OCI-LY1 (cell line): ENCODE measurements at regions not wholly inside any gene's neighbourhood (a gene's known extent, or its start where the extent isn't known, plus 50 kb on each side); places are given as distances from the start of the nearest gene placed in this dataset.

ENCODE experiments used
- H2AFZ ChIP-seq: fragments of 200-600 bp; sonication (generic), shearing (Covaris generic); 2 replicates; pipeline ENCODE4 v1.6.0; 2014; ENCODE audit warnings: antibody characterized with exemption, mild to moderate bottlenecking, low read length
- H3F3A ChIP-seq: fragments of 200-600 bp; sonication (generic), shearing (Covaris generic); 2 replicates; pipeline ENCODE4 v1.6.0; 2014; ENCODE audit warnings: mild to moderate bottlenecking, antibody characterized with exemption, low read length, moderate library complexity; ENCODE audit not compliant: insufficient read depth
- H3K27ac ChIP-seq: fragments of 200-600 bp; sonication (generic); 2 replicates; pipeline ENCODE4 v1.5.1; 2014; ENCODE audit warnings: low read length, mixed run types, mild to moderate bottlenecking, low read depth; ENCODE audit not compliant: poor library complexity, severe bottlenecking
- H3K27me3 ChIP-seq: fragments of 200-600 bp; sonication (generic); 2 replicates; pipeline ENCODE4 v1.6.0; 2014; ENCODE audit warnings: antibody characterized with exemption, mild to moderate bottlenecking, low read length, moderate library complexity; ENCODE audit not compliant: insufficient read depth
- H3K36me3 ChIP-seq: fragments of 200-600 bp; sonication (generic); 2 replicates; pipeline ENCODE4 v1.6.1; 2014; ENCODE audit warnings: mild to moderate bottlenecking, antibody characterized with exemption, low read length, moderate library complexity, mixed read lengths; ENCODE audit not compliant: insufficient read depth
- H3K4me1 ChIP-seq: fragments of 200-600 bp; sonication (generic); 2 replicates; pipeline ENCODE4 v1.5.1; 2014; ENCODE audit warnings: mild to moderate bottlenecking, low read length, moderate library complexity; ENCODE audit not compliant: insufficient read depth, severe bottlenecking
- H3K4me2 ChIP-seq: fragments of 200-600 bp; sonication (generic), shearing (Covaris generic); 2 replicates; pipeline ENCODE4 v1.6.1; 2014; ENCODE audit warnings: low read length
- H3K4me3 ChIP-seq: fragments of 200-600 bp; sonication (generic); 2 replicates; pipeline ENCODE4 v1.5.1; 2014; ENCODE audit warnings: low read length, low read depth, mild to moderate bottlenecking, mixed read lengths; ENCODE audit not compliant: poor library complexity, severe bottlenecking
- H3K79me2 ChIP-seq: fragments of 200-600 bp; shearing (Covaris generic); 2 replicates; pipeline ENCODE4 v1.6.1; 2016; ENCODE audit warnings: mixed run types, low read length, mixed read lengths; ENCODE audit not compliant: insufficient read depth
- H3K9ac ChIP-seq: fragments of 200-600 bp; sonication (generic), shearing (Covaris generic); 2 replicates; pipeline ENCODE4 v1.6.1; 2014; ENCODE audit warnings: mild to moderate bottlenecking, low read length, mixed read lengths
- H3K9me2 ChIP-seq: fragments of 200-600 bp; sonication (generic), shearing (Covaris generic); 2 replicates; pipeline ENCODE4 v1.6.1; 2014; ENCODE audit warnings: low read depth, mild to moderate bottlenecking, low read length, mixed read lengths
- H3K9me3 ChIP-seq: fragments of 200-600 bp; shearing (Covaris generic); 2 replicates; pipeline ENCODE4 v1.6.1; 2014; ENCODE audit warnings: low read length, mixed read lengths
- H4K20me1 ChIP-seq: fragments of 200-600 bp; sonication (generic), shearing (Covaris generic); 2 replicates; pipeline ENCODE4 v1.6.0; 2016; ENCODE audit warnings: mild to moderate bottlenecking, low read length; ENCODE audit not compliant: insufficient read depth
- CTCF ChIP-seq: fragments of 200-600 bp; sonication (generic), shearing (Covaris generic); IDR thresholded peaks from 2 replicates; pipeline ENCODE4 v1.5.1; 2017; ENCODE audit warnings: mild to moderate bottlenecking, antibody characterized with exemption, low read length, moderate library complexity, mixed read lengths
- EZH2 ChIP-seq: fragments of 200-600 bp; sonication (generic), shearing (Covaris generic); IDR thresholded peaks from 2 replicates; pipeline ENCODE4 v1.8.0; 2017; ENCODE audit warnings: borderline replicate concordance, mixed run types, mild to moderate bottlenecking, antibody characterized with exemption, low read length, moderate library complexity, mixed read lengths

DNA sequence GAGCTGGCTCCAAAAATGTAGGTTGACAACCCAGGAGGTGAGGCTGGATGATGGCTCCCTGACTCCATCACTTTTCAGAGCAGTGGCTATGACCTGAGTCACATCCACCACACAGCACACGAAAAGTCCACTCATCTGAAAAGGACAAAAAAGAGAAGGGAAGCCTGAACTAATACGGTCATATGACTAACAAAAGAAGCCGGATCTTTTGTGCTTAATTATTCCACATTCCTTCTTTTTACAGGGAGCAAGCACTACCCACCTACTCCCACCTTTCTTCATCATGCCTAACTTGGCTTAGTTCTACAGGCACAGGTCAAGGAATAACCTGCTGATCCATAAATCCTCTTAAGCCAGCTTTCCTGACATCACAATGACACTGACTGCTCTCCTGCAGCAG lies 601.3 kb upstream of the MIR17HG start:
- Histone ChIP-seq H3K27me3 (no peaks in the 10 kb centered on the region), H3F3A (no peaks in the 10 kb centered on the region), H3K4me1 (no peaks in the 10 kb centered on the region), H3K27ac (no peak overlapping the region), H3K9ac (no peak overlapping the region), H3K79me2 (no peaks in the 10 kb centered on the region), H3K4me3 (no peak overlapping the region), H4K20me1 (no peaks in the 10 kb centered on the region), H3K9me2 (no peaks in the 10 kb centered on the region), H3K4me2 (no peak overlapping the region), H2AFZ (no peak overlapping the region), H3K36me3 (no peaks in the 10 kb centered on the region), H3K9me3 (no peaks in the 10 kb centered on the region)
- TF ChIP-seq EZH2 (no peak), CTCF (no peak)

DNA sequence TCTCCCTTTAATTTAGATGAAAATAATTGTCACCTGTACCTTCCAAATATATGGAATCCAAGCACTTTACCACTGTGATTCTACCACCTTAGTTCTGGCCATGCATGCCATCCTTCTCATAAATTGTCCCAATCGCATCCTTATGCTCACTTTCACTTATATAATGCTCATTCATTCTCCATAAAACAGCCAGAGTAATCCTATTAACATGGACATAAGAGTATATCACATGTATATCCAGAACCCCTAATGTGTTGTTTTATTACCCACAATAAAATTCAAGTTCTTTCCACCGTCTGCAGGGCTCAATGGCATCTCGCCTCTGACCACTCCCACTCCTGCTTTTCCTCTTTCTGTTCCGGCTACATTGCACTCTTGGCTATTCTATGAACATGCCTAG lies 597.5 kb upstream of the MIR17HG start:
- Histone ChIP-seq H3K4me3 (no peak overlapping the region), H3K9me2 (no peaks in the 10 kb centered on the region), H3K4me1 (no peaks in the 10 kb centered on the region), H3K27me3 (no peaks in the 10 kb centered on the region), H3K79me2 (no peaks in the 10 kb centered on the region), H3K9me3 (no peaks in the 10 kb centered on the region), H4K20me1 (no peaks in the 10 kb centered on the region), H3K36me3 (no peaks in the 10 kb centered on the region), H3K4me2 (no peak overlapping the region), H2AFZ (no peak overlapping the region), H3K27ac (no peak overlapping the region), H3K9ac (no peak overlapping the region), H3F3A (no peaks in the 10 kb centered on the region)
- no peak for TF ChIP-seq CTCF
- TF ChIP-seq EZH2: no peak

GRCh38 chr13:90751026-90751425 lies 596.5 kb upstream of the MIR17HG start:
- no peak overlapping the region for H3K27ac ChIP-seq
- H3K4me1 ChIP-seq: no peaks in the 10 kb centered on the region
- H3F3A ChIP-seq: no peaks in the 10 kb centered on the region
- no peak overlapping the region for H2AFZ ChIP-seq
- no peaks in the 10 kb centered on the region for H3K27me3 ChIP-seq
- H3K9me2 ChIP-seq: no peaks in the 10 kb centered on the region
- TF ChIP-seq CTCF: no peak
- no peak for TF ChIP-seq EZH2
- no peaks in the 10 kb centered on the region for H3K79me2 ChIP-seq
- H3K4me2 ChIP-seq: no peak overlapping the region
- H3K36me3 ChIP-seq: no peaks in the 10 kb centered on the region
- no peak overlapping the region for H3K9ac ChIP-seq
- no peaks in the 10 kb centered on the region for H3K9me3 ChIP-seq
- no peaks in the 10 kb centered on the region for H4K20me1 ChIP-seq
- no peak overlapping the region for H3K4me3 ChIP-seq
